MCF 10A (cell line): ENCODE measurements at regions not wholly inside any gene's neighbourhood (a gene's known extent, or its start where the extent isn't known, plus 50 kb on each side); places are given as distances from the start of the nearest gene placed in this dataset.
"Not testable (repeated sequence)": the region's sequence is repeated elsewhere in the genome, so short reads cannot be mapped to it uniquely, and the experiment has no call there.

ENCODE experiments used
- BruUV-seq: library from RNA; stranded (reverse); fragments of 400-500 nt; replicated peaks from 2 replicates; lab custom pipeline; 2021; lab: Mats Ljungman, UMichigan
- CTCF ChIA-PET: fragments of 300-600 bp; sonication (Branson Sonifier 250); formaldehyde crosslinking; extraction: SDS; loops from one replicate; lab custom pipeline; 2021; ENCODE audit warnings: antibody characterized with exemption, inconsistent platforms; lab: Yijun Ruan, JAX
- POLR2A ChIA-PET: fragments of 300-600, 350-650 bp; sonication (Branson Sonifier 250); formaldehyde crosslinking; extraction: SDS; loops from one replicate; lab custom pipeline; 2020; ENCODE audit warnings: antibody characterized with exemption, inconsistent platforms; lab: Yijun Ruan, JAX
- DNase-seq: peaks from one replicate; pipeline ENCODE4 v3.0.0-alpha.2; 2018; ENCODE audit not compliant: unreplicated experiment
- H3K27ac Mint-ChIP-seq: one replicate; pipeline ENCODE4 v1.8.0; 2022; ENCODE audit warnings: mild to moderate bottlenecking, low read depth, mixed read lengths; ENCODE audit not compliant: unreplicated experiment
- H3K27me3 Mint-ChIP-seq: one replicate; pipeline ENCODE4 v1.8.0; 2022; ENCODE audit warnings: mixed read lengths; ENCODE audit not compliant: insufficient read depth, unreplicated experiment
- H3K36me3 Mint-ChIP-seq: one replicate; pipeline ENCODE4 v1.8.0; 2022; ENCODE audit warnings: mild to moderate bottlenecking, moderate library complexity, mixed read lengths; ENCODE audit not compliant: insufficient read depth, unreplicated experiment
- H3K4me1 Mint-ChIP-seq: one replicate; pipeline ENCODE4 v1.8.0; 2022; ENCODE audit warnings: mixed read lengths; ENCODE audit not compliant: insufficient read depth, unreplicated experiment
- H3K4me3 Mint-ChIP-seq: one replicate; pipeline ENCODE4 v1.8.0; 2022; ENCODE audit warnings: mild to moderate bottlenecking, moderate library complexity, mixed read lengths; ENCODE audit not compliant: unreplicated experiment
- H3K9me3 Mint-ChIP-seq: one replicate; pipeline ENCODE4 v1.8.0; 2022; ENCODE audit warnings: mixed read lengths; ENCODE audit not compliant: unreplicated experiment
- CTCF ChIP-seq: fragments of 200-600 bp; IDR thresholded peaks from one replicate; pipeline ENCODE4 v1.8.0; 2022; ENCODE audit warnings: antibody characterized with exemption, mild to moderate bottlenecking; ENCODE audit not compliant: unreplicated experiment
- intact Hi-C: fragments of 100-400 bp; cut with micrococcal nuclease; formaldehyde crosslinking; loops from 2 replicates; pipeline ENCODE4 v1.14.1; 2022

GRCh38 chr2:72026819-72027425 is 120.7 kb downstream of the CYP26B1 start:
- H3K4me3 Mint-ChIP-seq: no peak overlapping the region
- H3K9me3 Mint-ChIP-seq: no peaks in the 10 kb centered on the region
- no peak overlapping the region for H3K27ac Mint-ChIP-seq
- no TSS peak for BruUV-seq
- intact Hi-C loops: no loop called here
- no peak for TF ChIP-seq CTCF
- ChIA-PET POLR2A (no interaction called here), CTCF (no interaction called here)
- no peak for DNase-seq
- H3K4me1 Mint-ChIP-seq: peaks cover 12% of the 10 kb centered on the region
- no peaks in the 10 kb centered on the region for H3K36me3 Mint-ChIP-seq
- H3K27me3 Mint-ChIP-seq: no peaks in the 10 kb centered on the region

- Mint-ChIP-seq H3K36me3 (no peaks in the 10 kb centered on the region), H3K4me3 (no peak overlapping the region), H3K27ac (no peak overlapping the region), H3K9me3 (no peaks in the 10 kb centered on the region), H3K4me1 (peaks cover 6% of the 10 kb centered on the region), H3K27me3 (no peaks in the 10 kb centered on the region)
- CTCF ChIA-PET: interaction anchor here (0.6 to 1.1 kb wide), 3 partner anchors 15 to 30 kb away, joined by 3 to 4 read pairs (median 3); no protein-coding TSS in a partner anchor
- no peak for TF ChIP-seq CTCF
- POLR2A ChIA-PET: no interaction called here
- BruUV-seq: no TSS peak
- intact Hi-C loops: no loop called here
- no peak for DNase-seq
These were observed 123.0 kb downstream of the CYP26B1 start for GRCh38 chr2:72024451-72025175.

GRCh38 chr2:72023678-72024390 is 123.8 kb downstream of the CYP26B1 start:
- DNase-seq: no peak
- no peak for TF ChIP-seq CTCF
- BruUV-seq: no TSS peak
- Mint-ChIP-seq H3K4me3 (no peak overlapping the region), H3K36me3 (no peaks in the 10 kb centered on the region), H3K27ac (no peak overlapping the region), H3K4me1 (peaks cover 6% of the 10 kb centered on the region), H3K27me3 (no peaks in the 10 kb centered on the region), H3K9me3 (no peaks in the 10 kb centered on the region)
- POLR2A ChIA-PET: interaction anchor here (0.6 kb wide), 1 partner anchor 147 kb away, joined by 3 read pairs; no protein-coding TSS in a partner anchor
- CTCF ChIA-PET: interaction anchor here (0.6 to 1.1 kb wide), 3 partner anchors 14 to 30 kb away, joined by 3 to 4 read pairs (median 3); no protein-coding TSS in a partner anchor
- intact Hi-C loops: no loop called here

- H3K27ac Mint-ChIP-seq, H3K9me3 Mint-ChIP-seq, intact Hi-C loops, CTCF ChIA-PET, BruUV-seq, H3K36me3 Mint-ChIP-seq, H3K4me3 Mint-ChIP-seq, H3K27me3 Mint-ChIP-seq, POLR2A ChIA-PET, H3K4me1 Mint-ChIP-seq, DNase-seq: not testable (repeated sequence)
These were observed 126.3 kb downstream of the CYP26B1 start for GRCh38 chr2:72021371-72021770.
